ENCODE measurements at regions not wholly inside any gene's neighbourhood (a gene's known extent, or its start where the extent isn't known, plus 50 kb on each side); places are given as distances from the start of the nearest gene placed in this dataset.

- TF ChIP-seq, protein P1, sequence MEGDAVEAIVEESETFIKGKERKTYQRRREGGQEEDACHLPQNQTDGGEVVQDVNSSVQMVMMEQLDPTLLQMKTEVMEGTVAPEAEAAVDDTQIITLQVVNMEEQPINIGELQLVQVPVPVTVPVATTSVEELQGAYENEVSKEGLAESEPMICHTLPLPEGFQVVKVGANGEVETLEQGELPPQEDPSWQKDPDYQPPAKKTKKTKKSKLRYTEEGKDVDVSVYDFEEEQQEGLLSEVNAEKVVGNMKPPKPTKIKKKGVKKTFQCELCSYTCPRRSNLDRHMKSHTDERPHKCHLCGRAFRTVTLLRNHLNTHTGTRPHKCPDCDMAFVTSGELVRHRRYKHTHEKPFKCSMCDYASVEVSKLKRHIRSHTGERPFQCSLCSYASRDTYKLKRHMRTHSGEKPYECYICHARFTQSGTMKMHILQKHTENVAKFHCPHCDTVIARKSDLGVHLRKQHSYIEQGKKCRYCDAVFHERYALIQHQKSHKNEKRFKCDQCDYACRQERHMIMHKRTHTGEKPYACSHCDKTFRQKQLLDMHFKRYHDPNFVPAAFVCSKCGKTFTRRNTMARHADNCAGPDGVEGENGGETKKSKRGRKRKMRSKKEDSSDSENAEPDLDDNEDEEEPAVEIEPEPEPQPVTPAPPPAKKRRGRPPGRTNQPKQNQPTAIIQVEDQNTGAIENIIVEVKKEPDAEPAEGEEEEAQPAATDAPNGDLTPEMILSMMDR (IDR thresholded peaks at IDR 0.05 in 8 of 11, conservative IDR thresholded peaks at IDR 0.05 in 3 of 11) = no peak
- TF ChIP-seq POLR2AphosphoS5 (IDR thresholded peaks at IDR 0.05) (no peak), POLR2A (IDR thresholded peaks at IDR 0.05) (no peak)
Measured at GRCh38 chr21:32189688-32190483, 89.0 kb downstream of the MIS18A start.

Data from spleen (tissue), 7 donors.